HG03108 (cell line): ENCODE measurements at regions not wholly inside any gene's neighbourhood (a gene's known extent, or its start where the extent isn't known, plus 50 kb on each side); places are given as distances from the start of the nearest gene placed in this dataset.
"Not testable (repeated sequence)": the region's sequence is repeated elsewhere in the genome, so short reads cannot be mapped to it uniquely, and the experiment has no call there.

ENCODE experiments used
- ATAC-seq: cut with Tn5 transposase; IDR thresholded peaks from one replicate; pipeline ENCODE4 v1.9.1; 2021; ENCODE audit warnings: moderate library complexity; ENCODE audit not compliant: unreplicated experiment

- ATAC-seq, result no peak
These were observed 1611.0 kb upstream of the ACO1 start for GRCh38 chr9:30773427-30773826.

GRCh38 chr9:30774326-30774725 is 1610.1 kb upstream of the ACO1 start:
- ATAC-seq, result no peak

- ATAC-seq, result no peak
These were observed 1609.2 kb upstream of the ACO1 start for GRCh38 chr9:30775236-30775635.

DNA sequence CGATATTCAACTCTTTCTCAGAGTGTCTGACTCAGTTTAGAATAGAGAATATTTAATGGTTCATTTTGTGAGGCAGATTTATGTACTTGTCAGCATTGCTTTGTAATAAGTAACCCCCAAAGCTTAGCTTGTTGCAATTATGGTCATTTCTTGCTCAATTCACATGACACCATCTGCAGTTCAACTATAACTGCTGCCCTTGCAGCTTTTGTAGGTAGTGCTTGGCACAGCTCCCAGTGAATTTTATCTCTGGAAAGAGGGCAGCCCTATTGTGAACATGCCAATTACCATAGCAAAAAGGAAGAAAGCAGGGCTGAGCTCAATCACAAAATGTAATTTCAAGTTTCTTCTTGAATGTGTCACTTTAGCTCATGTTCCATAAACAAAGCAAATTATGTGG is 1587.7 kb upstream of the ACO1 start:
- no peak for ATAC-seq

GRCh38 chr9:30799527-30800101 is 1584.8 kb upstream of the ACO1 start:
- ATAC-seq, result no peak

DNA sequence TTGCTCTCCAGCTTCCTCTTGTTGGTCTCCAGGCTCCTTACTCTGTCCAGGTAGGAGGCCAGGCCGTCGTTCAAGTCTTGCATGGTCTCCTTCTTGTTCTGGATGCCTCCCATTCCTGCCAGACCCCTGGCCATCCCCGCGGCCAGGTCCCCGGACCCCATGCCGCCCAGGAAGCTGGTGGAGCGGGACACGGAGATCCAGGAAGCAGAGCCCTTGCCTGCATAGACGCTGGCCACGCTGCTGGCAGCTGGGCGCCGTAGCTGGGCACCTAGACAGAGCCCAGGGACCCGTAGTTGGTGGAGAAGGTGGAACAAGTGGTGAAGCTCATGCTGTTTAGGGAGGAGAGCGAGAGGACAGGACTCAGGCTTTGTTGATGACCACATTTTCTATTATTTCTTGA is 1584.0 kb upstream of the ACO1 start:
- no peak for ATAC-seq

DNA sequence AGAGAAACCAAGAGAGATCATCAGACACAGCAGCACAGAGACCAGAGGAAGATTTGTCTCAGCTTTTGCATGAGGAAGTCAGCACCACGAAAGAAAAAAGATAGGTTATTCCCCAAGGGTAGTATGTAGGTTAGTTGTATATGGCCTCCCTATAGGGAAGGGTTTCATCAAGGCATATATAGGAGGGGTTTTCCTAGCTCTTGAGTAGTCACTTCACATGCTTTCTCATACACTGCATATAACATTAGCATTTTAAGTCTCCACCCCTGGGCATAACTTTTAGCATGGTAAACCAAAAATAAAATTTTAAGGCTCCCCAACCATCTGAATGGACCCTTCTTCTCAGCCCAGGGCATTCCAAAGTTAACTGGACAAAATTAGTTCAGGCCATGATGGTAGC is 1571.6 kb upstream of the ACO1 start:
- ATAC-seq, result no peak

DNA sequence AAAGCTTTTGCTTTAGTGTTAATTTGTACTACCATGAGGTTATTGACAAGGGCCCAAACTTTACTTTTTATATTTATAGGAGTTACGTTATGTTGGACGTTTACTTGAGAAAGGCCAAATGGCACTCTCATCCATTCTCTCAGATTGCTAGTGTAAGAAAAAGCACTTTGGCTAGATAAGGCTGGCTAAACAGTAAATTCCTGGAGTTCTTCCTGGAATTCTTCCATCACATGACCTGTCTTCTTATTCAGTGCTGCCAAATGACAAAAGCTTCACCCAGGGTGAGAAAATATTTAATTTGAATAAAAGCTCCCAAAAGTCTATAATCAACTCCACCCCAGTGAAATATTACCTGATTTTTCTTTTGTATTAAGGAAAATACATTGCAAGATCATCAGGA is 1568.9 kb upstream of the ACO1 start:
- no peak for ATAC-seq

- no peak for ATAC-seq
These were observed 1539.3 kb upstream of the ACO1 start for GRCh38 chr9:30845136-30845535.

DNA sequence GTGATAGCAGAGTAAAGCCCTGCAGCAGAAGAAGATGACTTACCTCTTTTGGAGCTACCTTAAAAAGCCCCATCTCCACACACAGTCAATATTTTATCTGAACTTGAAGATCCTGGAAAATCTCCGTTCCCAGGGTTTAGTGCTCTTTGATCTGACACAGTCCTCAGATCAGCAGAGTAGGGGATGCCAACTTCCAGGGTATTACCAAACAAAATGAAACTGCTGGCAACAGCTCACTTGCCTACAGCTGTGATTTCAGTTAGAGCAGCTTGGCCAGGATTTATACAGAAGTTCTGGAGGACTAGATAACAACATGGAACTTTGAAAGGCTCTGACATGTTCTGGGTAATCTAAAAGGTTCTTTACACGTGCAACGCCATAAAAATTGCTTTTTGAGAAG is 1537.8 kb upstream of the ACO1 start:
- no peak for ATAC-seq

- no peak for ATAC-seq
These were observed 1532.8 kb upstream of the ACO1 start for GRCh38 chr9:30851600-30851999.

GRCh38 chr9:30900706-30901105 is 1483.7 kb upstream of the ACO1 start:
- no peak for ATAC-seq

DNA sequence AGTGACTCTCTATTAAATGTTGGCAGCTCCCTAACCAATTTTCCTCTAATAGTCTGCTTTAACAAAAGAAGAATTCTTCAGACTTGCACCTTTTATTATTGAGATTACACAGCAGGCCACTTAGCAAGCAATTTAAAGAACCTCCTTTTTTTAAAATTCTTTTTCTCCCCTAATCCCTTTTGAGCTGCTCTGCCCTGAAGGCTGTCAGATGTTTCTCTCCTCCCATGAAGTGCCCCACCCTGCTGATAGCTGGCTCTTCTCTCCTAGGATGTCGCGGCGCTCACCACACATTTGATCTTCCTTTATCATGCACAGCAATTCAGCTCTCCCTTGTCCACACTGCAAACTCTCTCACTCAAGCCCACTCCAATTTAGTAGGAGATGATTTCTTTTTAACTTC is 1471.1 kb upstream of the ACO1 start:
- ATAC-seq, result no peak

DNA sequence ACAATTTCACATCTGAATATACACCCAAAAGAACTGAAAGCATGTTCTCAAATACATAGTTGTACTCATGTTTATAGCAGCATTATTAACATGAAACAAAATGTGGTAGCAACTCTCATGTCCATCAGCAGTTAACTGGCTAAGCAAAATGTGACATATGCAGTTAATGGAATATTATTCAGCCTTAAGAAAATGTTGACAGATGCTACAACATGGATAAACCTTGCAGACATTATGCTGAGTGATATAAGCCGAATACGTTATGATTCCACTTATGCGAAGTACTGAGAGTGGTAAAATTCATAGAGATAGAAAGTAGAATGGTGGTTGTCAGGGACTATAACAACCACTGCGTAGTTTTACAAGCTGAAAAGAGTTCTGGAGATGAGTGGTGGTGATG is 1469.0 kb upstream of the ACO1 start:
- no peak for ATAC-seq

GRCh38 chr9:30925126-30925525 is 1459.3 kb upstream of the ACO1 start:
- no peak for ATAC-seq

DNA sequence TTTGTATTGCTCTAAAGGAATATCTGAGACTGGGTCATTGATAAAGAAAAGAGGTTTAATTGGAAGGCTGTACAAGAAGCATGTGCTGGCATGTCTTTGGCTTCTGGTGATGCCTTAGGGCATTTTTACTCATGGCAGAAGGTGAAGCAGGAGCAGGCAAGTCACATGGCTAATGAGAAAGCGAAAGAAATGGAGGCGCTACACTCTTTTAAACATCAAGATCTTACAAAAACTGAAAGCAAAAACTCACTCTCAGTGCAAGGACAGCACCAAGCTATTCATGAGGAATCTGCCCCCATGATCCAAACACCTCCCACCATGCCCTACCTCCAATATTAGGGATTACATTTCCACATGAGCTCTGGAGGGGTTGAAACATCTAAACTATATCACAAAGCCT is 1458.8 kb upstream of the ACO1 start:
- no peak for ATAC-seq

DNA sequence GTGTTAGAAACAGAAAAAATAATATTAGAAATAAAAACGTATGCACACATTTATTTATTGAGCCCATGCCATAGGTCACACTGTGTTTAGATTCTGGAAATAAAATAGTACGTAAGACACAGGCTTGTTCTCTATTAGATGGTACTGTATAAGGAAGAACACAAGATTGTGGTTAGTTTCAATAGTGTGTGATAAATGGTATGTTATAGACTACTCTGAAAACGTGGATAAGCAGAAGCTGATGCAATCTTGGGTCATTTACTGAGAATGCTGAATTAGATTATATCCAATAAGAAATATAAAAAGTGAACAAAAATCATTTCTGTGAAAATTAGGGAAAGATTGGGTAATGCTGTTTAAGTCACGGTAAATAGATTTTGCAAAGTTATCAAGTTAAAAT is 1456.4 kb upstream of the ACO1 start:
- ATAC-seq, result no peak

DNA sequence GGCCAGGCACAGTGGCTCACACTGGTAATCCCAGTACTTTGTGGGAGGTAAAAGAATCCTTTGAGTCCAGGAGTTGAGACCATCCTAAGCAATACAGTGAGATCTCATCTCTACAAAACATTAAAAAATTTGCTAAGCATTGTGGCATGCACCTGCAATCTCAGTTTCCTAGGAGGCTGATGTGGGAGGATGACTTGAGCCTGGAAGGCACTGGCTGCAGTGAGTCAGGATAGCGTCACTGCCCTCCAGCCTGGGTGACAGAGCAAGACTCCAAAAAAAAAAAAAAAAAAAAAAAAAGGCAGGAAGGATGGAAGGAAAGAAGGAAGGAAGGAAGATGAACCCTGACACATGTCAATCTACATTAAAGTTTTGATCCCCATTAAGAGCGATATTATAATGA is 1452.2 kb upstream of the ACO1 start:
- no peak for ATAC-seq

DNA sequence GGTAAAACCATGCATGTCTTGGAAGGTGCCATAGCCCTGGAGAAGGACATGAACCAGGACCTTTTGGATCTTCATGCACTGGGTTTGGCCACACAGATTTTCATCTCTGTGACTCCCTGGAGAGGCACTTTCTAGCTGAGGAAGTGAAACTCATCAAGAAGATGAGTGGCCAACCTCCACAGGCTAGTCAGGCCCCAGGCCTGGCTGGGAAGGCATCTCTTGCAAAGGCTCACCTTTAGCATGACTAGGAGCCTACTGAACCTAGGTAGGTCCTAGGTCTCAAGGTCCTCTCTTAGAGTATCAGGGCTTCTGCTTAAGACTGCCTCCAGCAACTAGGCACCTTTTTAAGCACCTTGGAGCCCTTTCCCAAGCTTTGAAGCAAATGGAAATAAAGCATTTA is 1448.7 kb upstream of the ACO1 start:
- ATAC-seq, result no peak

- ATAC-seq, result no peak
These were observed 1447.3 kb upstream of the ACO1 start for GRCh38 chr9:30937106-30937505.

- ATAC-seq, result not testable (repeated sequence)
These were observed 1441.6 kb upstream of the ACO1 start for GRCh38 chr9:30942852-30943251.

DNA sequence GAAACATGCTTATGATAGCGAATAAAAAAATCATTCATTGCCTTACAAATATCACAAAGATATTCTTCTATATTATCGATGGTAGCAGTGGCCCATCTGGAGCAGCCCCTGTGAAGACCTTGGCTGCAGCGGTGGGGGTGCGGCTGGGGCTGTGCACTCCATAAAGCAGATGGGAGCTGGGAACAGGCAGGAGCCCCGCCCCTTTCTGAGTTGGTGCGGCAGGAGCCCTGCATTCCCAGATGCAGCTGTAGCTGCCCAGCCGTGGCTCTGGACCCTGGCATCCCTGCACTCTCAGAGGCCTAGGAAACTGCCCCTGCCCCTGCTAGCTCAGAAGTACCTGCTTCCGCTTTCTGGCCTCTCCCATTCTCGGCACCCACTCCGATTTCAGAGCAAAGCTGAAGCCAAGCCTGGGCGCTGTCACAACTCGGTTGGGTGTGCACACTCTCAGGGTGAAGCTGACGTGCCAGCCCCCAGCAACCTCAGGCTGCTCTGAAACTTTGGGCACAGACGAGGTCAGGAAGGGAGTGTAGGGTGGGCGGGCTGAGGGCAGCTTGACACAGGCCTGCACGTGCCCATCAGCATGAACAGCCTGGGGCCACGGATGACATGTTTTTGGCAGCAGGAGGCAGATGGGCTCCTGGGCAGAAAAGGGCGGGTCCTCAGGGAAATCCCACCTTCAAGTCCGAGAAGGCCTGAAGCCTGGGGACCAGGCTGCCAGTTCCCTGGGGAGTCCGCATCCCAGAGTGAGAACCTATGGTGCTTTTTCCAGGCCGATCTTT is 1440.8 kb upstream of the ACO1 start:
- no peak for ATAC-seq

DNA sequence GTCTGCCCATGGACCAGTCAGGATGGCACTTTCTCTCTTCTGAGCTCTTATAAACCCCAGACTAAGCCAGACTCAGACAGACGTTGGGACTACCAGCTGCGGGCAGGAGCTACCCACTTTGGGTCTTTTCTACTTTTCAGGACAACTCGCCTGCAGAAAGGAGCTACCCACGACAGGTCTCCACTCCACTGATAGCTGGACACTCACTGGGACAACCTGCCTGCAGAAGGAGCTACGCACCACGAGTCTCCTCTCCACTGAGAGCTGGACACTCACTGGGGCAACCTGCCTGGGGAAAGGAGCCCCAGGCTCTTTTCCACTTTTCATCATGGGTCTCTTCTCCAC is 1440.2 kb upstream of the ACO1 start:
- ATAC-seq, result no peak
